H9 (cell line): ENCODE measurements at regions not wholly inside any gene's neighbourhood (a gene's known extent, or its start where the extent isn't known, plus 50 kb on each side); places are given as distances from the start of the nearest gene placed in this dataset.

Source experiments
- DNase-seq: peaks from one replicate; pipeline ENCODE4 v3.0.0-alpha.2; 2017
- H2AFZ ChIP-seq: one replicate; pipeline ENCODE4 v1.6.1; 2013; ENCODE audit warnings: mild to moderate bottlenecking, low read length, control low read depth, moderate library complexity
- H2AK5ac ChIP-seq: 2 replicates; pipeline ENCODE4 v1.6.1; 2013; ENCODE audit warnings: low read length, control low read depth, mixed read lengths; ENCODE audit not compliant: insufficient read length
- H2BK120ac ChIP-seq: one replicate; pipeline ENCODE4 v1.6.1; 2013; ENCODE audit warnings: low read depth, mild to moderate bottlenecking, low read length, control low read depth, inconsistent platforms; ENCODE audit not compliant: poor library complexity, severe bottlenecking
- H2BK12ac ChIP-seq: 2 replicates; pipeline ENCODE4 v1.6.1; 2013; ENCODE audit warnings: low read length, control low read depth, mixed read lengths, low read depth; ENCODE audit not compliant: insufficient read length
- H2BK15ac ChIP-seq: 2 replicates; pipeline ENCODE4 v1.6.1; 2013; ENCODE audit warnings: low read depth, low read length, control low read depth
- H2BK20ac ChIP-seq: one replicate; pipeline ENCODE4 v1.6.1; 2013; ENCODE audit warnings: low read depth, mild to moderate bottlenecking, low read length, control low read depth, inconsistent platforms; ENCODE audit not compliant: poor library complexity, severe bottlenecking
- H2BK5ac ChIP-seq: 2 replicates; pipeline ENCODE4 v1.6.1; 2013; ENCODE audit warnings: low read length, control low read depth, mixed read lengths; ENCODE audit not compliant: insufficient read length
- H3K14ac ChIP-seq: 2 replicates; pipeline ENCODE4 v1.6.1; 2013; ENCODE audit warnings: low read length, control low read depth; ENCODE audit not compliant: insufficient read depth
- H3K18ac ChIP-seq: 2 replicates; pipeline ENCODE4 v1.6.1; 2013; ENCODE audit warnings: low read depth, mild to moderate bottlenecking, mixed read lengths, low read length, control low read depth; ENCODE audit not compliant: insufficient read length
- H3K23ac ChIP-seq: 2 replicates; pipeline ENCODE4 v1.6.1; 2013; ENCODE audit warnings: low read length, control low read depth, mixed read lengths, low read depth; ENCODE audit not compliant: insufficient read length
- H3K23me2 ChIP-seq: 2 replicates; pipeline ENCODE4 v1.6.1; 2013; ENCODE audit warnings: low read depth, mild to moderate bottlenecking, mixed read lengths, low read length, control low read depth; ENCODE audit not compliant: insufficient read length, poor library complexity, severe bottlenecking
- H3K27ac ChIP-seq: 2 replicates; pipeline ENCODE4 v1.5.1; 2013; ENCODE audit warnings: low read length, control low read depth, mixed read lengths, low read depth; ENCODE audit not compliant: insufficient read length
- H3K27me3 ChIP-seq: 2 replicates; pipeline ENCODE4 v1.6.1; 2013; ENCODE audit warnings: low read length, control low read depth, inconsistent platforms; ENCODE audit not compliant: insufficient read depth
- H3K4ac ChIP-seq: 2 replicates; pipeline ENCODE4 v1.6.1; 2013; ENCODE audit warnings: low read depth, mild to moderate bottlenecking, control low read depth, inconsistent platforms, low read length, moderate library complexity
- H3K4me1 ChIP-seq: 2 replicates; pipeline ENCODE4 v1.6.1; 2013; ENCODE audit warnings: low read length, control low read depth, inconsistent platforms; ENCODE audit not compliant: insufficient read depth
- H3K4me2 ChIP-seq: 2 replicates; pipeline ENCODE4 v1.6.1; 2013; ENCODE audit warnings: low read length, control low read depth, mixed read lengths; ENCODE audit not compliant: insufficient read length, insufficient read depth
- H3K56ac ChIP-seq: 2 replicates; pipeline ENCODE4 v1.6.1; 2013; ENCODE audit warnings: low read depth, mild to moderate bottlenecking, mixed read lengths, low read length, control low read depth; ENCODE audit not compliant: insufficient read length
- H3K79me1 ChIP-seq: 2 replicates; pipeline ENCODE4 v1.6.1; 2013; ENCODE audit warnings: low read depth, mild to moderate bottlenecking, moderate library complexity, low read length, control low read depth, inconsistent platforms; ENCODE audit not compliant: insufficient read depth, poor library complexity, severe bottlenecking
- H3K79me2 ChIP-seq: 2 replicates; pipeline ENCODE4 v1.6.1; 2013; ENCODE audit warnings: low read length, control low read depth, inconsistent platforms; ENCODE audit not compliant: insufficient read depth
- H3K9ac ChIP-seq: 2 replicates; pipeline ENCODE4 v1.6.1; 2013; ENCODE audit warnings: low read length, control low read depth, mixed read lengths; ENCODE audit not compliant: insufficient read length; ENCODE audit errors: extremely low read depth
- H3K9me3 ChIP-seq: one replicate; pipeline ENCODE4 v1.6.1; 2013; ENCODE audit warnings: low read depth, low read length, inconsistent platforms; ENCODE audit not compliant: control insufficient read depth
- H3T11ph ChIP-seq: one replicate; pipeline ENCODE4 v1.6.1; 2013; ENCODE audit warnings: mild to moderate bottlenecking, low read length, control low read depth, inconsistent platforms
- H4K20me1 ChIP-seq: one replicate; pipeline ENCODE4 v1.6.1; 2013; ENCODE audit not compliant: control insufficient read depth, insufficient read length, insufficient read depth
- H4K5ac ChIP-seq: 2 replicates; pipeline ENCODE4 v1.6.1; 2013; ENCODE audit warnings: low read depth, mild to moderate bottlenecking, mixed read lengths, low read length, control low read depth; ENCODE audit not compliant: insufficient read length
- H4K8ac ChIP-seq: replicated peaks from 2 replicates; pipeline ENCODE4 v1.6.1; 2013; ENCODE audit warnings: low read length, control low read depth, mixed read lengths, low read depth; ENCODE audit not compliant: insufficient read length
- H4K91ac ChIP-seq: 2 replicates; pipeline ENCODE4 v1.6.1; 2013; ENCODE audit warnings: low read depth, mild to moderate bottlenecking, moderate library complexity, mixed read lengths, low read length, control low read depth; ENCODE audit not compliant: insufficient read length
- H3K27ac Mint-ChIP-seq, 3 experiments: 2 replicates in 2 of 3; 3 replicates in 1 of 3; pipeline ENCODE4 v1.8.0; 2020 to 2021; ENCODE audit warnings: mixed read lengths in 3 of 3, mild to moderate bottlenecking in 1 of 3, moderate library complexity in 1 of 3
- H3K27me3 Mint-ChIP-seq: 2 replicates; pipeline ENCODE4 v1.8.0; 2021; ENCODE audit warnings: low read depth, mild to moderate bottlenecking, moderate library complexity, mixed read lengths
- H3K36me3 Mint-ChIP-seq, 3 experiments: 2 replicates in 2 of 3; 3 replicates in 1 of 3; pipeline ENCODE4 v1.8.0; 2020 to 2021; ENCODE audit warnings: low read depth in 3 of 3, mixed read lengths in 3 of 3; ENCODE audit not compliant: insufficient read depth in 1 of 3
- H3K4me1 Mint-ChIP-seq, 2 experiments: 2 replicates each; pipeline ENCODE4 v1.8.0; 2020; ENCODE audit warnings: mixed read lengths in 2 of 2
- H3K4me3 Mint-ChIP-seq, 2 experiments: 2 replicates in 1 of 2; 3 replicates in 1 of 2; pipeline ENCODE4 v1.8.0; 2020 to 2021; ENCODE audit warnings: mild to moderate bottlenecking in 2 of 2, mixed read lengths in 2 of 2, moderate library complexity in 1 of 2
- H3K9me3 Mint-ChIP-seq, 2 experiments: 2 replicates in 1 of 2; 3 replicates in 1 of 2; pipeline ENCODE4 v1.8.0; 2020; ENCODE audit warnings: mild to moderate bottlenecking in 2 of 2, mixed read lengths in 2 of 2, moderate library complexity in 1 of 2
- WGBS: extraction: QIAGEN DNeasy Blood & Tissue Kit; methylation state at CpG from one replicate; pipeline ENCODE4 v1.1.7; 2013; ENCODE audit warnings: missing lambda C conversion rate, low lambda C conversion rate, mixed read lengths; ENCODE audit not compliant: insufficient read length; ENCODE audit errors: extremely low coverage; 5-methylcytosine and 5-hydroxymethylcytosine counted together
- TF ChIP-seq, protein P1 (sequence below): fragments of 200-600 bp; sonication (generic); conservative IDR thresholded peaks from 3 replicates; pipeline ENCODE4 v1.8.0; 2021; ENCODE audit warnings: antibody characterized with exemption, mild to moderate bottlenecking

DNA sequence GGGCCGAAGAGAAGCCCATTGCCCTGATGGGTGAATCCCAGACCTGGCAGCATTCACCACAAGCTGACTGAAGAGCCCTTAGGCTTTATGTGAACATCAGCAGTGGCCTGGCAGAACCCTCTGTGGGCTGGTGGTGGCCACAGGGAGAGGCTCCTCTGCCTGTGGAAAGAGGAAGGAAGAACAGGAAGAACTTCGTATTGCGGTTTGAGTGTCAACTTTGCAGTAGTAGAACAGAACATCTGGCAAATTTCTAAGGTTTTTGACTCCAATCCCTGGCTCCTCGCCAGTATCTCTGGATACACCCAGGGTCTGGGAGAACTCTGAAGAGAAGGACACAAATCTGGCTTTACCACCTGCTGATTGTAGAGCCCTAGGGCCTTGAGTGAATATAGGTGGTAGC lies 356.4 kb upstream of the GRAMD2B start:
- no CpG with 5 or more reads among the region's 4 CpGs for WGBS
- no peak for DNase-seq

More for the DNA sequence above, 356.4 kb upstream of the GRAMD2B start:
- H2BK20ac ChIP-seq, result no peak overlapping the region
- H3K14ac ChIP-seq, result no peak overlapping the region
- no peak overlapping the region for H4K8ac ChIP-seq
- Mint-ChIP-seq H3K9me3 (peaks cover 8 to 14% of the 10 kb centered on the region in 2 experiments), H3K36me3 (peaks cover under 1 to 8% (median 7%) of the 10 kb centered on the region in 3 experiments), H3K27me3 (no peaks in the 10 kb centered on the region; the same call in 1 of the 2 replicates), H3K4me3 (no peak overlapping the region), H3K27ac (peak overlapping the region in 1 of 3 experiments; percentile 82; a peak in 1 of 7 replicates), H3K4me1 (no peaks in the 10 kb centered on the region)
- H3K9me3 ChIP-seq, result no peaks in the 10 kb centered on the region
- no peak overlapping the region for H3K4me2 ChIP-seq
- no peak overlapping the region for H2AFZ ChIP-seq
- no peaks in the 10 kb centered on the region for H4K20me1 ChIP-seq
- H3K79me1 ChIP-seq, result no peaks in the 10 kb centered on the region
- no peak overlapping the region for H4K91ac ChIP-seq
- H3K56ac ChIP-seq, result no peak overlapping the region
- no peaks in the 10 kb centered on the region for H3K79me2 ChIP-seq
- H4K5ac ChIP-seq, result no peak overlapping the region
- H3K9ac ChIP-seq, result no peak overlapping the region
- H2BK120ac ChIP-seq, result no peak overlapping the region
- no peak overlapping the region for H3K18ac ChIP-seq
- H2BK5ac ChIP-seq, result no peak overlapping the region
- H3K4me1 ChIP-seq, result no peaks in the 10 kb centered on the region
- no peak overlapping the region for H3K23ac ChIP-seq
- no peak overlapping the region for H2BK15ac ChIP-seq
- no peak overlapping the region for H2AK5ac ChIP-seq
- H3T11ph ChIP-seq, result no peak overlapping the region
- TF ChIP-seq, protein P1, sequence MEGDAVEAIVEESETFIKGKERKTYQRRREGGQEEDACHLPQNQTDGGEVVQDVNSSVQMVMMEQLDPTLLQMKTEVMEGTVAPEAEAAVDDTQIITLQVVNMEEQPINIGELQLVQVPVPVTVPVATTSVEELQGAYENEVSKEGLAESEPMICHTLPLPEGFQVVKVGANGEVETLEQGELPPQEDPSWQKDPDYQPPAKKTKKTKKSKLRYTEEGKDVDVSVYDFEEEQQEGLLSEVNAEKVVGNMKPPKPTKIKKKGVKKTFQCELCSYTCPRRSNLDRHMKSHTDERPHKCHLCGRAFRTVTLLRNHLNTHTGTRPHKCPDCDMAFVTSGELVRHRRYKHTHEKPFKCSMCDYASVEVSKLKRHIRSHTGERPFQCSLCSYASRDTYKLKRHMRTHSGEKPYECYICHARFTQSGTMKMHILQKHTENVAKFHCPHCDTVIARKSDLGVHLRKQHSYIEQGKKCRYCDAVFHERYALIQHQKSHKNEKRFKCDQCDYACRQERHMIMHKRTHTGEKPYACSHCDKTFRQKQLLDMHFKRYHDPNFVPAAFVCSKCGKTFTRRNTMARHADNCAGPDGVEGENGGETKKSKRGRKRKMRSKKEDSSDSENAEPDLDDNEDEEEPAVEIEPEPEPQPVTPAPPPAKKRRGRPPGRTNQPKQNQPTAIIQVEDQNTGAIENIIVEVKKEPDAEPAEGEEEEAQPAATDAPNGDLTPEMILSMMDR, result no peak
- H3K23me2 ChIP-seq, result no peaks in the 10 kb centered on the region
- H3K27me3 ChIP-seq, result no peaks in the 10 kb centered on the region
- H2BK12ac ChIP-seq, result no peak overlapping the region
- no peak overlapping the region for H3K4ac ChIP-seq
- no peak overlapping the region for H3K27ac ChIP-seq
